ENCODE measurements at regions not wholly inside any gene's neighbourhood (a gene's known extent, or its start where the extent isn't known, plus 50 kb on each side); places are given as distances from the start of the nearest gene placed in this dataset.
A peak's percentile ranks its signal among the peaks of the same experiment; 100 is the strongest.

DNA sequence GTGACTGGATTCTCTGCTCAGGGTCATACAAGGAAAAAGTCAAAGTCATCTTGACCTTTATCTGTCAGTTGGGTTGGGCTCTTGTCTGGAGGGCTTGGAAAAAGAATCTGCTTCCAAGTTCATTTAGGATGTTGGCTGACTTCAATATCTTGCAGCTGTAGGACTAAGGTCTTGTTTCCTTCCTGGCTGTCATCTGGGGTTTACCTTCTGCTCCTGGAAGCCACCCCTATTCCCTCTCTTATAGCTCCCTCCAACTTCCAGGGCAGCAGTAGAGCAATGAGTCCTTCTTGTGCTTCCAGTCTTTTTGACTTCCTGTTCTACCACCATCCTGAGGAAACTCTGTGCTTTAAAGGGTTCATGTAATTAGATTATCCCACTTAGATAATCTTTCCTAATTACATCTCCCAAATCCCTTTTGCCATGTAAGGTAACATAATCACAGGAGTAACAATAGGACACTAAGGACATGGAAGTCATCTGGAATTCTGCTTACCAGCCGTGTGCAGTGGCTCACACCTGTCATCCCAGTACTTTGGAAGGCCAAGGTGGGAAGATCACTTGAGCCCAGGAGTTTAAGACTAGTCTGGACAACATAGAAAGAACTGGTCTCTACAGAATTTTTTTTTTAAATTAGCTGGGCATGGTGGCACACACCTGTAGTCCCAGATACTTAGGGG is 170.7 kb upstream of the KITLG start:
- H3K4me3 ChIP-seq = no peak overlapping the region
- H3K4me1 ChIP-seq (ENCODE audit: insufficient read depth) = peaks cover 26% of the 10 kb centered on the region
- no peak for TF ChIP-seq EZH2phosphoT487 (IDR thresholded peaks at IDR 0.05; ENCODE audit: low read depth, severe bottlenecking, unreplicated experiment)
- TF ChIP-seq, protein P1, sequence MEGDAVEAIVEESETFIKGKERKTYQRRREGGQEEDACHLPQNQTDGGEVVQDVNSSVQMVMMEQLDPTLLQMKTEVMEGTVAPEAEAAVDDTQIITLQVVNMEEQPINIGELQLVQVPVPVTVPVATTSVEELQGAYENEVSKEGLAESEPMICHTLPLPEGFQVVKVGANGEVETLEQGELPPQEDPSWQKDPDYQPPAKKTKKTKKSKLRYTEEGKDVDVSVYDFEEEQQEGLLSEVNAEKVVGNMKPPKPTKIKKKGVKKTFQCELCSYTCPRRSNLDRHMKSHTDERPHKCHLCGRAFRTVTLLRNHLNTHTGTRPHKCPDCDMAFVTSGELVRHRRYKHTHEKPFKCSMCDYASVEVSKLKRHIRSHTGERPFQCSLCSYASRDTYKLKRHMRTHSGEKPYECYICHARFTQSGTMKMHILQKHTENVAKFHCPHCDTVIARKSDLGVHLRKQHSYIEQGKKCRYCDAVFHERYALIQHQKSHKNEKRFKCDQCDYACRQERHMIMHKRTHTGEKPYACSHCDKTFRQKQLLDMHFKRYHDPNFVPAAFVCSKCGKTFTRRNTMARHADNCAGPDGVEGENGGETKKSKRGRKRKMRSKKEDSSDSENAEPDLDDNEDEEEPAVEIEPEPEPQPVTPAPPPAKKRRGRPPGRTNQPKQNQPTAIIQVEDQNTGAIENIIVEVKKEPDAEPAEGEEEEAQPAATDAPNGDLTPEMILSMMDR (IDR thresholded peaks at IDR 0.05; ENCODE audit: poor library complexity) = no peak
- no peak for TF ChIP-seq EZH2 (IDR thresholded peaks at IDR 0.05; ENCODE audit: borderline replicate concordance)
- H3K4me2 ChIP-seq = no peak overlapping the region
- H2AFZ ChIP-seq = no peak overlapping the region
- 97% methylated on average over 1 of the region's 1 CpG for WGBS (ENCODE audit: low lambda C conversion rate, missing lambda C conversion rate)
- H4K20me1 ChIP-seq (ENCODE audit: insufficient read depth, poor library complexity, severe bottlenecking) = no peaks in the 10 kb centered on the region
- H3K9me3 ChIP-seq (ENCODE audit: low read depth) = no peaks in the 10 kb centered on the region
- H3K27ac ChIP-seq = no peak overlapping the region
- H3K9me2 ChIP-seq (replicated peaks; ENCODE audit: insufficient read depth) = no peaks in the 10 kb centered on the region
- H3K79me2 ChIP-seq = no peaks in the 10 kb centered on the region
- no peaks in the 10 kb centered on the region for H3K27me3 ChIP-seq
- no peaks in the 10 kb centered on the region for H3K36me3 ChIP-seq (replicated peaks; ENCODE audit: insufficient read depth, low read depth)
- no peak for DNase-seq (ENCODE audit: low spot score)

DNA sequence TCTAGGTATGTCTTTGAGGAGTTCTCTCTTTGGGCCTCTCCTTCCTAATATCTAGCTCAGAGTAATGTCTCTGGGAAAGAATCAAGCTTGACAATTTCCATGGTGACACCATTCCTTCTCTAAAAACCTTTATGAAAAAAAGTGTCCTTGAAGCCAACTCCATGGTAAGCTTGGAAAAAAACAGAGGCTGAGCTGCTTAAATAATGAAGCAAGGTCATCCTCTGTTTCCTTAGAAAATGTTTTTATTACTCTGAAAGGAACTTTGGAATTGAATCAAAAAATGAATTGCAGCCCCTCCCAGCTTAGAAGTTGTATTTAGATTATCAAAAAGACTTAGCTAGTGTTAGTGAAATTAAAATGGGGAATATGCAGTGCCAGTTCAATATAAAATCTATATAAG is 166.1 kb upstream of the KITLG start:
- Histone ChIP-seq H3K4me3 (no peak overlapping the region), H3K27ac (no peak overlapping the region), H3K9me2 (replicated peaks; ENCODE audit: insufficient read depth) (no peaks in the 10 kb centered on the region), H3K9me3 (ENCODE audit: low read depth) (no peaks in the 10 kb centered on the region), H3K79me2 (no peaks in the 10 kb centered on the region), H4K20me1 (ENCODE audit: insufficient read depth, poor library complexity, severe bottlenecking) (no peaks in the 10 kb centered on the region), H3K4me1 (ENCODE audit: insufficient read depth) (peaks cover 22% of the 10 kb centered on the region), H3K36me3 (replicated peaks; ENCODE audit: insufficient read depth, low read depth) (no peaks in the 10 kb centered on the region), H3K4me2 (peak overlapping the region; percentile 6), H3K27me3 (no peaks in the 10 kb centered on the region), H2AFZ (no peak overlapping the region)
- DNase-seq (ENCODE audit: low spot score) = no peak
- TF ChIP-seq EZH2 (IDR thresholded peaks at IDR 0.05; ENCODE audit: borderline replicate concordance) (no peak), EZH2phosphoT487 (IDR thresholded peaks at IDR 0.05; ENCODE audit: low read depth, severe bottlenecking, unreplicated experiment) (no peak)
- TF ChIP-seq, protein P1 (IDR thresholded peaks at IDR 0.05; ENCODE audit: poor library complexity) = no peak

DNA sequence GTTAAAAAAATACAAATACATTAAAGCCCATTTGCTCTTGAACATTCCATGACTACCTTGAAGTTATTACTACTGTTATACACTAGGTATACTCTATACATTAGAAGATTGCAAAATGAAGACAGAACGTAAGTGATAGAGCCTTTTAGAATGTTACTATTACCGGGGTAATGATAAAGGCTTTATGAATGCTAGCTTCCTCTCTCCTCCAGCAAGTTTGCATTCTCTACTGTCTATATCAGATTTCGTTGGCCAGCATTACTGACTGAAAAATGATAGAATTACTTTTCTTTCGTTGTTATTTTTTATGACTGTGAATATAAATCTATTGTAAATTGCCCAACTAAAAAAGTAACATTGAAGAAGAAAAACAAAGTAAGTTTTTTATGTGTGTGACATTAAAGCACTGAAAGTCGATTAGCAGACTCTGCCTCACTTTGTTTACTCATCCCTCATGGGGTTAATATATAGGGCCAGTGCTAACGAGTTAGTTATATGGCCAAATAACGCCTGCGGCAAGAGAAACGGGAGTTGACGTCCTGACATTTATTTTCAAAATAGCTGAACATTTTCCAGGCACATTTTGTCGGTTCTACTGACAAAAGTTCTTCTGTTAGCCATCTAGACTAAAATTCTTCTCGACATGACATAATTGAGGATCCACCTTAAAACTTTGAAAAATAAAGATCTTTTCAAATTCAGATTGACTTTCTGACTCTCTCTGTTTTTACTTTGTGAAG is 163.8 kb upstream of the KITLG start:
- Histone ChIP-seq H2AFZ (no peak overlapping the region), H3K27ac (no peak overlapping the region), H3K4me1 (ENCODE audit: insufficient read depth) (peaks cover 11% of the 10 kb centered on the region), H4K20me1 (ENCODE audit: insufficient read depth, poor library complexity, severe bottlenecking) (no peaks in the 10 kb centered on the region), H3K79me2 (no peaks in the 10 kb centered on the region), H3K9me3 (ENCODE audit: low read depth) (no peaks in the 10 kb centered on the region), H3K4me2 (peak overlapping the region; percentile 35), H3K27me3 (no peaks in the 10 kb centered on the region), H3K9me2 (replicated peaks; ENCODE audit: insufficient read depth) (no peaks in the 10 kb centered on the region), H3K4me3 (no peak overlapping the region), H3K36me3 (replicated peaks; ENCODE audit: insufficient read depth, low read depth) (no peaks in the 10 kb centered on the region)
- DNase-seq (ENCODE audit: low spot score) = no peak
- WGBS (ENCODE audit: low lambda C conversion rate, missing lambda C conversion rate) = 51% methylated on average over 12 of the region's 12 CpGs
- TF ChIP-seq EZH2 (IDR thresholded peaks at IDR 0.05; ENCODE audit: borderline replicate concordance) (no peak), EZH2phosphoT487 (IDR thresholded peaks at IDR 0.05; ENCODE audit: low read depth, severe bottlenecking, unreplicated experiment) (no peak)
- TF ChIP-seq, protein P1 (IDR thresholded peaks at IDR 0.05; ENCODE audit: poor library complexity) = no peak

All from hepatocyte (in vitro differentiated cells).